Pons (tissue), 1 donor: ENCODE measurements at regions not wholly inside any gene's neighbourhood (a gene's known extent, or its start where the extent isn't known, plus 50 kb on each side); places are given as distances from the start of the nearest gene placed in this dataset.
A peak's percentile ranks its signal among the peaks of the same experiment; 100 is the strongest.

ENCODE experiments used
- DNase-seq: peaks from one replicate; pipeline ENCODE4 v3.0.0-alpha.2; 2016; ENCODE audit warnings: low spot score

- DNase-seq: no peak
Observed at GRCh38 chr5:88487066-88487465, 218.4 kb upstream of the TMEM161B start.

- DNase-seq: no peak
Observed at GRCh38 chr5:88486431-88486830, 217.8 kb upstream of the TMEM161B start.

GRCh38 chr5:88485531-88485930 lies 216.9 kb upstream of the TMEM161B start:
- no peak for DNase-seq

- no peak for DNase-seq
Observed at GRCh38 chr5:88483964-88484672, 215.5 kb upstream of the TMEM161B start.

GRCh38 chr5:88480801-88481499 lies 212.3 kb upstream of the TMEM161B start:
- DNase-seq: no peak

GRCh38 chr5:88480245-88480644 lies 211.6 kb upstream of the TMEM161B start:
- peak; percentile 25 for DNase-seq

- DNase-seq: peak; percentile 69
Observed at GRCh38 chr5:88474574-88474973, 205.9 kb upstream of the TMEM161B start.

GRCh38 chr5:88470745-88471144 lies 202.1 kb upstream of the TMEM161B start:
- no peak for DNase-seq

- DNase-seq: no peak
Observed at GRCh38 chr5:88459971-88460370, 191.3 kb upstream of the TMEM161B start.

- no peak for DNase-seq
Observed at GRCh38 chr5:88452820-88453219, 184.2 kb upstream of the TMEM161B start.

GRCh38 chr5:88450239-88450638 lies 181.6 kb upstream of the TMEM161B start:
- DNase-seq: no peak

GRCh38 chr5:88438006-88438405 lies 169.4 kb upstream of the TMEM161B start:
- DNase-seq: no peak

- no peak for DNase-seq
Observed at GRCh38 chr5:88436290-88436689, 167.6 kb upstream of the TMEM161B start.

GRCh38 chr5:88428633-88429032 lies 160.0 kb upstream of the TMEM161B start:
- no peak for DNase-seq

- no peak for DNase-seq
Observed at GRCh38 chr5:88426441-88426840, 157.8 kb upstream of the TMEM161B start.

- DNase-seq: no peak
Observed at GRCh38 chr5:88425124-88425523, 156.5 kb upstream of the TMEM161B start.

- DNase-seq: no peak
Observed at GRCh38 chr5:88419931-88420330, 151.3 kb upstream of the TMEM161B start.

- DNase-seq: no peak
Observed at GRCh38 chr5:88407341-88407740, 138.7 kb upstream of the TMEM161B start.

GRCh38 chr5:88405783-88406182 lies 137.1 kb upstream of the TMEM161B start:
- DNase-seq: no peak

GRCh38 chr5:88404405-88404804 lies 135.8 kb upstream of the TMEM161B start:
- no peak for DNase-seq

- peak; percentile 38 for DNase-seq
Observed at GRCh38 chr5:88401686-88402085, 133.0 kb upstream of the TMEM161B start.

- no peak for DNase-seq
Observed at GRCh38 chr5:88401228-88401627, 132.6 kb upstream of the TMEM161B start.

- no peak for DNase-seq
Observed at GRCh38 chr5:88399561-88399960, 130.9 kb upstream of the TMEM161B start.

GRCh38 chr5:88398316-88398715 lies 129.7 kb upstream of the TMEM161B start:
- peak; percentile 74 for DNase-seq
